HepG2 (cell line): ENCODE measurements at regions not wholly inside any gene's neighbourhood (a gene's known extent, or its start where the extent isn't known, plus 50 kb on each side); places are given as distances from the start of the nearest gene placed in this dataset.

Experiments
- ADNP ChIP-seq: sonication (generic); formaldehyde crosslinking; IDR thresholded peaks from 2 replicates; pipeline ENCODE4 v1.4.0; 2020; ENCODE audit warnings: missing genetic modification reagents
- CEBPB ChIP-seq: IDR thresholded peaks from 2 replicates; pipeline ENCODE4 v1.6.1; 2011; ENCODE audit warnings: low read depth, low read length, improper control_type of control experiment, borderline replicate concordance
- DR1 ChIP-seq: sonication (generic); formaldehyde crosslinking; IDR thresholded peaks from 2 replicates; pipeline ENCODE4 v1.8.0; 2021; ENCODE audit warnings: mild to moderate bottlenecking, missing genetic modification reagents, inconsistent platforms
- KLF16 ChIP-seq, 2 experiments: sonication (generic) in 1 of 2; formaldehyde crosslinking in 1 of 2; IDR thresholded peaks; 2 replicates each; pipeline versions ENCODE4 v1.6.1 to v1.8.0; 2016 to 2023; ENCODE audit warnings: missing genetic modification reagents in 2 of 2, missing compliant biosample characterization in 1 of 2
- MTF1 ChIP-seq: sonication (generic); formaldehyde crosslinking; IDR thresholded peaks from 2 replicates; pipeline ENCODE4 v1.5.0; 2020; ENCODE audit warnings: missing genetic modification reagents
- SMAD3 ChIP-seq: sonication (generic); formaldehyde crosslinking; IDR thresholded peaks from 2 replicates; pipeline ENCODE4 v1.4.0; 2020; ENCODE audit warnings: missing genetic modification reagents
- SMC3 ChIP-seq: IDR thresholded peaks from 2 replicates; pipeline ENCODE4 v1.6.1; 2011; ENCODE audit warnings: low read length, improper control_type of control experiment
- YY1 ChIP-seq: IDR thresholded peaks from 2 replicates; pipeline ENCODE4 v1.6.1; 2011; ENCODE audit warnings: low read length, low read depth, moderate library complexity, mild to moderate bottlenecking; ENCODE audit not compliant: insufficient read depth, insufficient replicate concordance
- ZNF230 ChIP-seq: sonication (generic); formaldehyde crosslinking; IDR thresholded peaks from 2 replicates; pipeline ENCODE4 v1.4.0; 2020; ENCODE audit warnings: mild to moderate bottlenecking, missing genetic modification reagents
- ZNF776 ChIP-seq: sonication (generic); formaldehyde crosslinking; IDR thresholded peaks from 2 replicates; pipeline ENCODE4 v1.4.0; 2020; ENCODE audit warnings: mild to moderate bottlenecking, missing genetic modification reagents
- TF ChIP-seq, protein P1 (sequence below): sonication (generic); formaldehyde crosslinking; IDR thresholded peaks from 2 replicates; pipeline ENCODE4 v1.5.0; 2020; ENCODE audit warnings: mild to moderate bottlenecking, missing genetic modification reagents, moderate library complexity

DNA sequence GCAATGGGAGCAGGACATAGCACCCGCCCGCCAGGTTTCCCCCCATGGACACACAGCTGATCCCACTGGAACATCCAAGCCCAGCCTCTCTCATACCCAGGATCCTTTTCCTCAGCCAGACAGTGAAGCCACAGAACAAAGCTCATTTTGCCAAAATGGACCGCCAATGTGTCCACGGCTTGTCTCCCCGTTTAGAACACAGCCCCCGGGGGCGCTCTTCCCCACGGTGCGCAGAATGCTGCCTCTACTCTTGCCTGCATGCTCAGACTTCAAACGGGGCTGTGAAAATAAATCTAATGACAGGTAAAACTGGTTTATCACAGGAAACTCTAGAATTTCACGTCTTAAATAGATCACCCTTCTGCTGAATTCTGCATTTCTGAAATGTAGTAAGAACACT lies 548.5 kb upstream of the ID2 start:
- TF ChIP-seq YY1 (no peak), ZNF230 (CRISPR knock-in tag) (no peak), ADNP (CRISPR knock-in tag) (no peak), MTF1 (CRISPR knock-in tag) (no peak), DR1 (CRISPR knock-in tag) (no peak), SMAD3 (no peak), ZNF776 (CRISPR knock-in tag) (no peak), KLF16 (CRISPR knock-in tag; IDR thresholded peaks at IDR 0.05) (no peak), CEBPB (no peak), SMC3 (no peak)
- TF ChIP-seq, protein P1, sequence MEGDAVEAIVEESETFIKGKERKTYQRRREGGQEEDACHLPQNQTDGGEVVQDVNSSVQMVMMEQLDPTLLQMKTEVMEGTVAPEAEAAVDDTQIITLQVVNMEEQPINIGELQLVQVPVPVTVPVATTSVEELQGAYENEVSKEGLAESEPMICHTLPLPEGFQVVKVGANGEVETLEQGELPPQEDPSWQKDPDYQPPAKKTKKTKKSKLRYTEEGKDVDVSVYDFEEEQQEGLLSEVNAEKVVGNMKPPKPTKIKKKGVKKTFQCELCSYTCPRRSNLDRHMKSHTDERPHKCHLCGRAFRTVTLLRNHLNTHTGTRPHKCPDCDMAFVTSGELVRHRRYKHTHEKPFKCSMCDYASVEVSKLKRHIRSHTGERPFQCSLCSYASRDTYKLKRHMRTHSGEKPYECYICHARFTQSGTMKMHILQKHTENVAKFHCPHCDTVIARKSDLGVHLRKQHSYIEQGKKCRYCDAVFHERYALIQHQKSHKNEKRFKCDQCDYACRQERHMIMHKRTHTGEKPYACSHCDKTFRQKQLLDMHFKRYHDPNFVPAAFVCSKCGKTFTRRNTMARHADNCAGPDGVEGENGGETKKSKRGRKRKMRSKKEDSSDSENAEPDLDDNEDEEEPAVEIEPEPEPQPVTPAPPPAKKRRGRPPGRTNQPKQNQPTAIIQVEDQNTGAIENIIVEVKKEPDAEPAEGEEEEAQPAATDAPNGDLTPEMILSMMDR: no peak
